ENCODE measurements at regions not wholly inside any gene's neighbourhood (a gene's known extent, or its start where the extent isn't known, plus 50 kb on each side); places are given as distances from the start of the nearest gene placed in this dataset.

GRCh38 chr3:39748763-39749162, 60.6 kb upstream of the MYRIP start:
- TF ChIP-seq CTCF (IDR thresholded peaks at IDR 0.05) (no peak), POLR2A (IDR thresholded peaks at IDR 0.05) (no peak)

Measured in uterus (tissue), 2 donors.